HFF-Myc (cell line): ENCODE measurements at regions not wholly inside any gene's neighbourhood (a gene's known extent, or its start where the extent isn't known, plus 50 kb on each side); places are given as distances from the start of the nearest gene placed in this dataset.

ENCODE experiments used
- DNase-seq: peaks from one replicate; pipeline ENCODE4 v3.0.0-alpha.2; 2011; ENCODE audit warnings: low read depth; ENCODE audit errors: extremely low read depth
- H3K4me3 ChIP-seq: replicated peaks from 2 replicates; pipeline ENCODE4 v1.5.1; 2011; ENCODE audit warnings: low read depth, mild to moderate bottlenecking, control low read depth, low read length
- TF ChIP-seq, protein P1 (sequence below): IDR thresholded peaks from 2 replicates; pipeline ENCODE4 v1.5.1; 2012; ENCODE audit warnings: mild to moderate bottlenecking, low read depth, low read length, control low read depth; ENCODE audit errors: missing control alignments

DNA sequence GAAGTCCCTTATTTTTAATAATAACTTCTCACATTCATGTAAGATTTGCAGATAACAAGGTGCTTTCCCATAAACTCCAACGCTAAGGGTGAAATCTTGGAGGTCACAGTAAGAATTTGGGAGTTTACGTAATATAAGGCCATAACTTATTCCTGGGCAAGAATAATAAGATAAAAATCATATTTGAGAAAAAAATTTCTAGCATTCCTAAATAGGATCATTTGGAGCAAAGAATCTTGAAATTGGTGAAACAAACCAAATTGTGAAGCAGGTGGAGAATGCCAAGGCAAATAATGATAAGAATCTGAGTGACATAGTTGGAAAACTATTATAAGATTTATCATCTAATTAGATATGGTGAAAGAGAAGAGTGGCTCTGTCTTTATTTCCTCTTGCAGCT, 50.4 kb upstream of the FGF16 start:
- no peak overlapping the region for H3K4me3 ChIP-seq
- TF ChIP-seq, protein P1, sequence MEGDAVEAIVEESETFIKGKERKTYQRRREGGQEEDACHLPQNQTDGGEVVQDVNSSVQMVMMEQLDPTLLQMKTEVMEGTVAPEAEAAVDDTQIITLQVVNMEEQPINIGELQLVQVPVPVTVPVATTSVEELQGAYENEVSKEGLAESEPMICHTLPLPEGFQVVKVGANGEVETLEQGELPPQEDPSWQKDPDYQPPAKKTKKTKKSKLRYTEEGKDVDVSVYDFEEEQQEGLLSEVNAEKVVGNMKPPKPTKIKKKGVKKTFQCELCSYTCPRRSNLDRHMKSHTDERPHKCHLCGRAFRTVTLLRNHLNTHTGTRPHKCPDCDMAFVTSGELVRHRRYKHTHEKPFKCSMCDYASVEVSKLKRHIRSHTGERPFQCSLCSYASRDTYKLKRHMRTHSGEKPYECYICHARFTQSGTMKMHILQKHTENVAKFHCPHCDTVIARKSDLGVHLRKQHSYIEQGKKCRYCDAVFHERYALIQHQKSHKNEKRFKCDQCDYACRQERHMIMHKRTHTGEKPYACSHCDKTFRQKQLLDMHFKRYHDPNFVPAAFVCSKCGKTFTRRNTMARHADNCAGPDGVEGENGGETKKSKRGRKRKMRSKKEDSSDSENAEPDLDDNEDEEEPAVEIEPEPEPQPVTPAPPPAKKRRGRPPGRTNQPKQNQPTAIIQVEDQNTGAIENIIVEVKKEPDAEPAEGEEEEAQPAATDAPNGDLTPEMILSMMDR = no peak
- DNase-seq = no peak
